Neural progenitor cell (in vitro differentiated cells): ENCODE measurements at regions not wholly inside any gene's neighbourhood (a gene's known extent, or its start where the extent isn't known, plus 50 kb on each side); places are given as distances from the start of the nearest gene placed in this dataset.
A peak's percentile ranks its signal among the peaks of the same experiment; 100 is the strongest.

Source experiments
- DNase-seq: peaks from one replicate; pipeline ENCODE4 v3.0.0-alpha.2; 2016; ENCODE audit warnings: low spot score
- H2AFZ ChIP-seq: fragments of 200-600 bp; sonication (generic); replicated peaks from 2 replicates; pipeline ENCODE4 v1.6.1; 2016; ENCODE audit warnings: antibody characterized with exemption
- H3F3A ChIP-seq: fragments of 200-600 bp; sonication (generic); 2 replicates; pipeline ENCODE4 v1.6.1; 2016; ENCODE audit warnings: antibody characterized with exemption, low read depth
- H3K27ac ChIP-seq: fragments of 200-600 bp; sonication (generic); 2 replicates; pipeline ENCODE4 v1.5.1; 2016; ENCODE audit warnings: mild to moderate bottlenecking
- H3K27me3 ChIP-seq: fragments of 200-600 bp; sonication (generic); 2 replicates; pipeline ENCODE4 v1.6.1; 2016; ENCODE audit warnings: mild to moderate bottlenecking, moderate library complexity
- H3K36me3 ChIP-seq: fragments of 200-600 bp; sonication (generic); 2 replicates; pipeline ENCODE4 v1.5.1; 2016
- H3K4me1 ChIP-seq: fragments of 200-600 bp; sonication (generic); 2 replicates; pipeline ENCODE4 v1.6.1; 2016; ENCODE audit warnings: mixed run types
- H3K4me2 ChIP-seq: fragments of 200-600 bp; sonication (generic); 2 replicates; pipeline ENCODE4 v1.6.1; 2016
- H3K4me3 ChIP-seq: fragments of 200-600 bp; sonication (generic); 2 replicates; pipeline ENCODE4 v1.5.1; 2016
- H3K79me2 ChIP-seq: fragments of 200-600 bp; sonication (generic); 2 replicates; pipeline ENCODE4 v1.6.1; 2016; ENCODE audit warnings: low read depth
- H3K9ac ChIP-seq: fragments of 200-600 bp; sonication (generic); 2 replicates; pipeline ENCODE4 v1.6.1; 2016
- H3K9me3 ChIP-seq: fragments of 200-600 bp; sonication (generic); 2 replicates; pipeline ENCODE4 v1.5.1; 2016; ENCODE audit warnings: low read depth
- H4K20me1 ChIP-seq: fragments of 200-600 bp; sonication (generic); 2 replicates; pipeline ENCODE4 v1.6.1; 2016; ENCODE audit warnings: low read depth
- H3K27ac Mint-ChIP-seq: 3 replicates; pipeline ENCODE4 v1.8.0; 2021; ENCODE audit warnings: mixed read lengths
- H3K27me3 Mint-ChIP-seq: 2 replicates; pipeline ENCODE4 v1.8.0; 2022; ENCODE audit warnings: low read depth, mild to moderate bottlenecking, inconsistent platforms, moderate library complexity, mixed read lengths; ENCODE audit not compliant: insufficient read depth
- H3K36me3 Mint-ChIP-seq: 3 replicates; pipeline ENCODE4 v1.8.0; 2021; ENCODE audit warnings: mixed read lengths
- H3K4me1 Mint-ChIP-seq: 3 replicates; pipeline ENCODE4 v1.8.0; 2021; ENCODE audit warnings: mixed read lengths
- H3K4me3 Mint-ChIP-seq: 3 replicates; pipeline ENCODE4 v1.8.0; 2021; ENCODE audit warnings: mild to moderate bottlenecking, moderate library complexity, mixed read lengths
- H3K9me3 Mint-ChIP-seq: 3 replicates; pipeline ENCODE4 v1.8.0; 2020; ENCODE audit warnings: mixed read lengths
- CTCF ChIP-seq: fragments of 200-600 bp; sonication (generic); IDR thresholded peaks from 2 replicates; pipeline ENCODE4 v1.5.1; 2017; ENCODE audit warnings: antibody characterized with exemption, mild to moderate bottlenecking
- EZH2 ChIP-seq: fragments of 200-600 bp; sonication (generic); IDR thresholded peaks from 2 replicates; pipeline ENCODE4 v1.6.1; 2017; ENCODE audit warnings: antibody characterized with exemption, mild to moderate bottlenecking, moderate library complexity
- EZH2phosphoT487 ChIP-seq: fragments of 200-600 bp; sonication (generic); IDR thresholded peaks from 2 replicates; pipeline ENCODE4 v1.6.1; 2017; ENCODE audit warnings: antibody characterized with exemption

- Mint-ChIP-seq H3K4me1 (no peaks in the 10 kb centered on the region), H3K27ac (no peak overlapping the region), H3K36me3 (no peaks in the 10 kb centered on the region), H3K9me3 (no peaks in the 10 kb centered on the region), H3K4me3 (no peak overlapping the region), H3K27me3 (no peaks in the 10 kb centered on the region)
- H3K36me3 ChIP-seq: no peaks in the 10 kb centered on the region
- H3K4me3 ChIP-seq: no peak overlapping the region
- no peaks in the 10 kb centered on the region for H3K27me3 ChIP-seq
- H4K20me1 ChIP-seq: no peaks in the 10 kb centered on the region
- no peak overlapping the region for H3K27ac ChIP-seq
- TF ChIP-seq EZH2: no peak
- TF ChIP-seq CTCF: no peak
- no peak for TF ChIP-seq EZH2phosphoT487
- H3K79me2 ChIP-seq: no peaks in the 10 kb centered on the region
- H3K4me2 ChIP-seq: no peak overlapping the region
- no peak overlapping the region for H3K9ac ChIP-seq
- H2AFZ ChIP-seq: no peak overlapping the region
- H3K4me1 ChIP-seq: no peaks in the 10 kb centered on the region
- H3F3A ChIP-seq: peaks cover 4% of the 10 kb centered on the region
- DNase-seq: no peak
- H3K9me3 ChIP-seq: no peaks in the 10 kb centered on the region
These were observed 90.7 kb upstream of the TFPI start for GRCh38 chr2:187644981-187645380.

GRCh38 chr2:187646556-187646955, 92.3 kb upstream of the TFPI start:
- Histone ChIP-seq H3K27ac (no peak overlapping the region), H3K4me3 (no peak overlapping the region), H3K36me3 (no peaks in the 10 kb centered on the region), H3F3A (peaks cover 4% of the 10 kb centered on the region), H3K27me3 (no peaks in the 10 kb centered on the region), H3K4me1 (no peaks in the 10 kb centered on the region), H3K79me2 (no peaks in the 10 kb centered on the region), H3K9me3 (no peaks in the 10 kb centered on the region), H3K9ac (no peak overlapping the region), H3K4me2 (no peak overlapping the region), H2AFZ (no peak overlapping the region), H4K20me1 (no peaks in the 10 kb centered on the region)
- Mint-ChIP-seq H3K27ac (no peak overlapping the region), H3K4me3 (no peak overlapping the region), H3K4me1 (no peaks in the 10 kb centered on the region), H3K36me3 (no peaks in the 10 kb centered on the region), H3K27me3 (no peaks in the 10 kb centered on the region), H3K9me3 (no peaks in the 10 kb centered on the region)
- DNase-seq: no peak
- TF ChIP-seq EZH2phosphoT487 (no peak), EZH2 (no peak), CTCF (no peak)

- no peak overlapping the region for H3K27ac ChIP-seq
- H3K4me3 ChIP-seq: no peak overlapping the region
- no peaks in the 10 kb centered on the region for H3K4me1 ChIP-seq
- no peaks in the 10 kb centered on the region for H3K4me1 Mint-ChIP-seq
- DNase-seq: no peak
- H3K9ac ChIP-seq: no peak overlapping the region
- H3K36me3 Mint-ChIP-seq: no peaks in the 10 kb centered on the region
- H3K4me2 ChIP-seq: no peak overlapping the region
- no peaks in the 10 kb centered on the region for H3K27me3 Mint-ChIP-seq
- no peaks in the 10 kb centered on the region for H4K20me1 ChIP-seq
- no peaks in the 10 kb centered on the region for H3K9me3 ChIP-seq
- H3K9me3 Mint-ChIP-seq: no peaks in the 10 kb centered on the region
- no peak overlapping the region for H3K4me3 Mint-ChIP-seq
- TF ChIP-seq EZH2phosphoT487 (no peak), CTCF (no peak), EZH2 (no peak)
- peak overlapping the region; percentile 88 for H2AFZ ChIP-seq
- H3K79me2 ChIP-seq: no peaks in the 10 kb centered on the region
- no peaks in the 10 kb centered on the region for H3K27me3 ChIP-seq
- no peaks in the 10 kb centered on the region for H3K36me3 ChIP-seq
- no peaks in the 10 kb centered on the region for H3F3A ChIP-seq
- H3K27ac Mint-ChIP-seq: no peak overlapping the region
These were observed 100.3 kb upstream of the TFPI start for GRCh38 chr2:187654535-187654934.

- no peaks in the 10 kb centered on the region for H3K36me3 Mint-ChIP-seq
- H3K4me3 Mint-ChIP-seq: no peak overlapping the region
- H3F3A ChIP-seq: no peaks in the 10 kb centered on the region
- H3K4me3 ChIP-seq: no peak overlapping the region
- H3K36me3 ChIP-seq: no peaks in the 10 kb centered on the region
- H3K9ac ChIP-seq: no peak overlapping the region
- H3K9me3 Mint-ChIP-seq: no peaks in the 10 kb centered on the region
- H3K79me2 ChIP-seq: no peaks in the 10 kb centered on the region
- no peaks in the 10 kb centered on the region for H3K9me3 ChIP-seq
- H3K27ac ChIP-seq: no peak overlapping the region
- no peaks in the 10 kb centered on the region for H3K27me3 Mint-ChIP-seq
- no peak overlapping the region for H3K4me2 ChIP-seq
- TF ChIP-seq EZH2 (no peak), EZH2phosphoT487 (no peak), CTCF (no peak)
- DNase-seq: no peak
- no peaks in the 10 kb centered on the region for H3K4me1 ChIP-seq
- no peaks in the 10 kb centered on the region for H3K27me3 ChIP-seq
- no peaks in the 10 kb centered on the region for H4K20me1 ChIP-seq
- peak overlapping the region; percentile 88 for H2AFZ ChIP-seq
- H3K4me1 Mint-ChIP-seq: no peaks in the 10 kb centered on the region
- H3K27ac Mint-ChIP-seq: no peak overlapping the region
These were observed 100.8 kb upstream of the TFPI start for GRCh38 chr2:187655001-187655400.
